NCI-H1930 (cell line): ENCODE measurements at regions not wholly inside any gene's neighbourhood (a gene's known extent, or its start where the extent isn't known, plus 50 kb on each side); places are given as distances from the start of the nearest gene placed in this dataset.
"Not testable (repeated sequence)": the region's sequence is repeated elsewhere in the genome, so short reads cannot be mapped to it uniquely, and the experiment has no call there.

Source experiments
- DNase-seq, 2 experiments: peaks; one replicate each; lab custom pipeline; 2025; lab: John Stamatoyannopoulos, UW

- DNase-seq, result no peak
Measured at GRCh38 chr15:20346082-20346805, 195.4 kb downstream of the GOLGA6L6 start.

DNA sequence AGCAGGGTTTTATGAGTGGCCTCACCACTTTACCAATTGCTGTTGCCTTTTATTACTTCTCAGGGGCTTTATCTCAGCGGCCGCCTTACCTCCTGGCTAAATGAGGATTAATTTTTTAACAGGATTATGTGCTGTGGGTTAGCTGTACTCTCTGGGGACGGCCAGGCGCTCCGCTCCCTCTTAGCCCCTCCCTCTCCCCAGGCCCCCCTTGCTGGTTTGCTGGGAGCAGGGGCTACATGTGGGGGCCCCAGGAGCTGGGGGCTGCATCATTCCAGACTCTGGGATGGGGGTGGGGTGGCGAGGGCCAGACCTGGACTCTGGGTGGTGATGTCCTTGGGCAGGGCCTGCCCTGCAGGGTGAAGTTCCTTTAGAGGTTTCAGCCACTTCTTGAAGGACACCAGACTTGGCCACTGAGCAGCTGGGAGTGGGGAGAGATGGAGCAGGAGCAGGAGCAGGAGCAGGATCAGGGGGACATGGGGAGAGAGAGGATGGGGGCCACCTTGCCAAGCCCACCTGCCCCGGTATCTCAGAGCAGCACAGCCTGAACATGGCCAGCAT, 196.1 kb downstream of the GOLGA6L6 start:
- no peak for DNase-seq

- no peak for DNase-seq
Measured at GRCh38 chr15:20344601-20345400, 196.8 kb downstream of the GOLGA6L6 start.

- not testable (repeated sequence) for DNase-seq
Measured at GRCh38 chr15:20343395-20344211, 198.0 kb downstream of the GOLGA6L6 start.

GRCh38 chr15:20342601-20343394, 198.8 kb downstream of the GOLGA6L6 start:
- DNase-seq, result not testable (repeated sequence)

- no peak for DNase-seq
Measured at GRCh38 chr15:20341901-20342600, 199.5 kb downstream of the GOLGA6L6 start.

- no peak for DNase-seq
Measured at GRCh38 chr15:20340931-20341661, 200.5 kb downstream of the GOLGA6L6 start.

DNA sequence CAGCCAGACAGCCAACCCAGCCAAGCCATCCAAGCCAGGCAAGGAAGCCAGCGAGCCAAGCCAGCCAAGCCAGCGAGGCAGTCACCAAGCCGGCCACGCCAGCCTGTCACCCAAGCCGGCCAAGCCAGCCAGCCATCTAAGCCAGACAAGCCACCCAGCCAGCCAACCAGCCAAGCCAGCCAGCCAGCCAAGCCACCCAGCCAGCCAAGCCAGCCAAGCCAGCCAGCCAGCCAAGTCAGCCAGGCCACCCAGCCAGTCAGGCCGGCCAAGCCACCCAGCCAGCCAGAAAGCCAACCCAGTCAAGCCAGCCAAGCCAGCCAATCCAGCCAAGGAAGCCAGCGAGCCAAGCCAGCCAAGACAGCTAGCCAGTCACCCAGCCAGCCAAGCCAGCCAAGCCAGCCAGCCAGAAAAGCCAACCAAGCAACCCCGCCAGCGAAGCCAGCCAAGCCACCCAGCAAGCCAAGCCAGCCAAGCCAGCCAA, 201.2 kb downstream of the GOLGA6L6 start:
- no peak for DNase-seq

DNA sequence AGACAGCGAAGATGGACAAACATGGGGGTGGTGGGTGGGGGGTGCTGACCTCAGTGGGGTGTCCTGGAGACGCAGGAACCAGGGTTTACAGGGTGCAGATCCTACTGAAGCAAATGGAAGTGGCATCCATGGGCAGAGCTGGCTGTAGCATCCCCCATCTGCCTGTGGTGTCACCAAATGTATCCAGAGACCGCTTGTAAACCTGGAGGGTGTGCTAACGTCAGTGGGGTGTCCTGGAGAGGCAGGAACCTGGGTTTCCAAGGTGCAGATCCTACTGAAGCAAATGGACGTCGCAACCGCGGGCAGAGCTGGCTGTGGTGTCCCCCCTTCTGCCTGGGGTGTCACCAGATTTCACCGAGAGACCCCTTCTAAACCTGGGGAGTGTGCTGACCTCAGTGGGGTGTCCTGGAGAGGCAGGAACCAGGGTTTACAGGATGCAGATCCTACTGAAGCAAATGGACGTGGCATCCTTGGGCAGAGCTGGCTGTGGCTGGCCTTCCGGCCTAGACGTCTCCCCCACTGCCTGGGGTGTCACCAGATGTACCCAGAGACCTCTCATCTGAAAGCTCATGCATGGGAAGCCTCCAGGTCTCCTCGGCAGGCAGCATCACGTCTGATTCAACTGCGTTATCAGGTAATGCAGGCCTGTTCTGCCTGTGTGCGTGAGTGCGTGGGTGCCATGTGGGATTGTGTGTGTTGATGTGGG, 202.4 kb downstream of the GOLGA6L6 start:
- DNase-seq, result not testable (repeated sequence)

DNA sequence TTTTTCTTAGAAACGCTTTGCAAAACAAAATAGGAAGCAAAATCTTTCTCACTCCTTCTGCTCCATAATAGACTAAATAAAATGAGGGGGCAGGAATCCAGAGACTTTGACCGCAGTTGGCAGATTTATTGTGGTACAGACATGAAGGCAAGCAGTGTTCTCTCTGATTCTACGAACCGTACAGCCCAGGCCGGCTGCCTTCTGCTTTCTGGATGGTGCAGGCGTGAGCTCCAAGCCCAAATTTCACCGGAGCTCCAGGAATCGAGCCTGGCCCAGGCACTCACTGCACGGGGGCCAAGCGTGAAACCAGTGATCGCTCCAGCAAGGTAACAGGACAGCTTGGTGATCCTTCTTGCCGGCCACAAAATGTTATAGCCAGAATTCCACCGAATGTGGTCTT, 202.9 kb downstream of the GOLGA6L6 start:
- DNase-seq, result not testable (repeated sequence)

- not testable (repeated sequence) for DNase-seq
Measured at GRCh38 chr15:20337238-20337637, 204.4 kb downstream of the GOLGA6L6 start.

GRCh38 chr15:20334451-20334850, 207.1 kb downstream of the GOLGA6L6 start:
- not testable (repeated sequence) for DNase-seq

DNA sequence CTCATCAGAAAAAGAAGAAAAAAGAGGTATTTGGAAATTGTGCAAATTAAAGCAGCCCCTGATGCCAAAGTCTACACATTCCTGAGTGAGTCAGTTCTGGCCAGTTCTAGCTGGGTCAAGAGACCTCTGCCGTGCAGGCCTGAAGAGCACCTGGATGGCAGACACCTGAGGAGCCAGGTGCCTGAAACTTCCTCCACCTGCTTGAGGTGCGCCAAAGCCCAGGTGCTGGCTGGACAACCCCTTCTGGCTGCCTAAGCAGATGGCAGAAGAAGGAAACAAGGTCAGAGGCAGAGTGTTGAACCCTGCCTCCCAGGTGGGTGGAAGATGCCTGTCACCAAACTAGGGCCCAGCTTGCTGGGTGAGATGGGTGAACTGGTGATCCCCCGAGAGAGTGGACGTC, 215.8 kb downstream of the GOLGA6L6 start:
- DNase-seq, result not testable (repeated sequence)

GRCh38 chr15:20317132-20317531, 224.5 kb downstream of the GOLGA6L6 start:
- not testable (repeated sequence) for DNase-seq

DNA sequence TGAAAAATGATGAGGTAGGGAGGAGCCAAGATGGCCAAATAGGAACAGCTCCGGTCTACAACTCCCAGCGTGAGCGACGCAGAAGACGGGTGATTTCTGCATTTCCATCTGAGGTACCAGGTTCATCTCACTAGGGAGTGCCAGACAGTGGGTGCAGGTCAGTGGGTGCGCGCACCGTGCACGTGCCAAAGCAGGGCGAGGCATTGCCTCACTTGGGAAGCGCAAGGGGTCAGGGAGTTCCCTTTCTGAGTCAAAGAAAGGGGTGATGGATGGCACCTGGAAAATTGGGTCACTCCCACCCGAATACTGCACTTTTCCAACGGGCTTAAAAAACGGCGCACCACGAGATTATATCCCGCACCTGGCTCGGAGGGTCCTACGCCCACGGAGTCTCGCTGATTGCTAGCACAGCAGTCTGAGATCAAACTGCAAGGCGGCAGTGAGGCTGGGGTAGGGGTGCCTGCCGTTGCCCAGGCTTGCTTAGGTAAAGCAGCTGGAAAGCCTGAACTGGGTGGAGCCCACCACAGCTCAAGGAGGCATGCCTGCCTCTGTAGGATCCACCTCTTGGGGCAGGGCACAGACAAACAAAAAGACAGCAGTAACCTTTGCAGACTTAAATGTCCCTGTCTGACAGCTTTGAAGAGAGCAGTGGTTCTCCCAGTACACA, 230.5 kb downstream of the GOLGA6L6 start:
- not testable (repeated sequence) for DNase-seq

DNA sequence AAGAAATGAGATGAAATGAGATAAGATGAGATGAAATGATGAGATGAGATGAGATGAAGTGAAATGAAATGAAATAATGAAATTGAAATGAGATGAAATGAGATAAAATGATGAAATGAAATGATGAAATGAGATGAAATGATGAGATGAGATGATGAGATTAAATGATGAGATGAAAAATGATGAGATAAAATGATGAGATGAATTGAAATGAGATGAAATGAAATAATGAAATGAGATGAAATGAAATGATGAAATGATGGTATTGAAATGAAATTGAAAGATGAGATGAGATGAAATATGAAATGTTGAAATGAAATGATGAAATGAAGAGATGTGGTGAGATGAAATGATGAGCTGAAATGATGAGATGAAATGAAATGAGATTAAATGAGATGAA, 231.0 kb downstream of the GOLGA6L6 start:
- no peak for DNase-seq

- DNase-seq, result not testable (repeated sequence)
Measured at GRCh38 chr15:20309966-20310365, 231.6 kb downstream of the GOLGA6L6 start.

DNA sequence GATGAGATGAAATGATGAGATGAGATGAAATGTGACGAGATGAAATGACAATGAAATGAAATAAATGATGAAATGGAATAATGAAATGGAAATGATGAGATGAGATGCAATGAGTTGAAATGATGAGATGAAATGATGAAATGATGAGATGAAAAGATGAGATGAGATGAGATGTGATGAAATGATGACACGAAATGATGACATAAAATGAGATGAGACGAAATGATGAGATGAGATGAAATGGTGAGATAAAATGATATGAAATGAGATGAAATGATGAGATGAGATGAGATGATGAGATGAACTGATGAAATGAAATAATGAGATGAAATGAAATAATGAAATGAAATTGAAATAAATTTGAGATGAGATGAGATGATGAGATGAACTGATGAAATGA, 232.2 kb downstream of the GOLGA6L6 start:
- DNase-seq, result not testable (repeated sequence)
